Umbilical cord (tissue), 1 donor: ENCODE measurements at regions not wholly inside any gene's neighbourhood (a gene's known extent, or its start where the extent isn't known, plus 50 kb on each side); places are given as distances from the start of the nearest gene placed in this dataset.

Source experiments
- DNase-seq: peaks from one replicate; pipeline ENCODE4 v3.0.0-alpha.2; 2015; ENCODE audit warnings: low spot score

- DNase-seq, result no peak
Observed at GRCh38 chr7:20021831-20022230, 195.4 kb downstream of the MACC1 start.

- DNase-seq, result no peak
Observed at GRCh38 chr7:20021066-20021465, 196.1 kb downstream of the MACC1 start.

- no peak for DNase-seq
Observed at GRCh38 chr7:20019757-20020432, 197.3 kb downstream of the MACC1 start.

- no peak for DNase-seq
Observed at GRCh38 chr7:20016669-20017068, 200.5 kb downstream of the MACC1 start.

- DNase-seq, result peak; percentile 71
Observed at GRCh38 chr7:20013536-20013935, 203.6 kb downstream of the MACC1 start.

GRCh38 chr7:20012100-20012499 is 205.1 kb downstream of the MACC1 start:
- DNase-seq, result no peak

- no peak for DNase-seq
Observed at GRCh38 chr7:20010877-20011276, 206.3 kb downstream of the MACC1 start.

GRCh38 chr7:20007510-20007909 is 209.7 kb downstream of the MACC1 start:
- DNase-seq, result no peak

- no peak for DNase-seq
Observed at GRCh38 chr7:20005081-20005480, 212.1 kb downstream of the MACC1 start.

GRCh38 chr7:19999681-20000080 is 217.5 kb downstream of the MACC1 start:
- no peak for DNase-seq

GRCh38 chr7:19991936-19992335 is 218.5 kb upstream of the TMEM196 start:
- no peak for DNase-seq

- DNase-seq, result no peak
Observed at GRCh38 chr7:19989906-19990305, 216.5 kb upstream of the TMEM196 start.

GRCh38 chr7:19988860-19989259 is 215.4 kb upstream of the TMEM196 start:
- no peak for DNase-seq

- DNase-seq, result no peak
Observed at GRCh38 chr7:19984231-19984632, 210.8 kb upstream of the TMEM196 start.

GRCh38 chr7:19982841-19983835 is 209.7 kb upstream of the TMEM196 start:
- peak; percentile 22 for DNase-seq

- no peak for DNase-seq
Observed at GRCh38 chr7:19973581-19973980, 200.2 kb upstream of the TMEM196 start.

- DNase-seq, result no peak
Observed at GRCh38 chr7:19972876-19973275, 199.5 kb upstream of the TMEM196 start.

GRCh38 chr7:19971956-19972355 is 198.5 kb upstream of the TMEM196 start:
- peak; percentile 12 for DNase-seq

- no peak for DNase-seq
Observed at GRCh38 chr7:19970514-19970913, 197.1 kb upstream of the TMEM196 start.

GRCh38 chr7:19969859-19970493 is 196.6 kb upstream of the TMEM196 start:
- DNase-seq, result peak; percentile 67

GRCh38 chr7:19964246-19964645 is 190.8 kb upstream of the TMEM196 start:
- peak; percentile 74 for DNase-seq

- no peak for DNase-seq
Observed at GRCh38 chr7:19963695-19964094, 190.3 kb upstream of the TMEM196 start.
